ENCODE measurements at regions not wholly inside any gene's neighbourhood (a gene's known extent, or its start where the extent isn't known, plus 50 kb on each side); places are given as distances from the start of the nearest gene placed in this dataset.

- TF ChIP-seq, protein P1, sequence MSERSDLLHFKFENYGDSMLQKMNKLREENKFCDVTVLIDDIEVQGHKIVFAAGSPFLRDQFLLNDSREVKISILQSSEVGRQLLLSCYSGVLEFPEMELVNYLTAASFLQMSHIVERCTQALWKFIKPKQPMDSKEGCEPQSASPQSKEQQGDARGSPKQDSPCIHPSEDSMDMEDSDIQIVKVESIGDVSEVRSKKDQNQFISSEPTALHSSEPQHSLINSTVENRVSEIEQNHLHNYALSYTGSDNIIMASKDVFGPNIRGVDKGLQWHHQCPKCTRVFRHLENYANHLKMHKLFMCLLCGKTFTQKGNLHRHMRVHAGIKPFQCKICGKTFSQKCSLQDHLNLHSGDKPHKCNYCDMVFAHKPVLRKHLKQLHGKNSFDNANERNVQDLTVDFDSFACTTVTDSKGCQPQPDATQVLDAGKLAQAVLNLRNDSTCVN (tag by site-specific recombination; optimal IDR thresholded peaks at IDR 0.05) = no peak
- TF ChIP-seq SP2 (tag by site-specific recombination; IDR thresholded peaks at IDR 0.05) (no peak), ZNF223 (tag by site-specific recombination; IDR thresholded peaks at IDR 0.05) (no peak)
- TF ChIP-seq, protein P2, sequence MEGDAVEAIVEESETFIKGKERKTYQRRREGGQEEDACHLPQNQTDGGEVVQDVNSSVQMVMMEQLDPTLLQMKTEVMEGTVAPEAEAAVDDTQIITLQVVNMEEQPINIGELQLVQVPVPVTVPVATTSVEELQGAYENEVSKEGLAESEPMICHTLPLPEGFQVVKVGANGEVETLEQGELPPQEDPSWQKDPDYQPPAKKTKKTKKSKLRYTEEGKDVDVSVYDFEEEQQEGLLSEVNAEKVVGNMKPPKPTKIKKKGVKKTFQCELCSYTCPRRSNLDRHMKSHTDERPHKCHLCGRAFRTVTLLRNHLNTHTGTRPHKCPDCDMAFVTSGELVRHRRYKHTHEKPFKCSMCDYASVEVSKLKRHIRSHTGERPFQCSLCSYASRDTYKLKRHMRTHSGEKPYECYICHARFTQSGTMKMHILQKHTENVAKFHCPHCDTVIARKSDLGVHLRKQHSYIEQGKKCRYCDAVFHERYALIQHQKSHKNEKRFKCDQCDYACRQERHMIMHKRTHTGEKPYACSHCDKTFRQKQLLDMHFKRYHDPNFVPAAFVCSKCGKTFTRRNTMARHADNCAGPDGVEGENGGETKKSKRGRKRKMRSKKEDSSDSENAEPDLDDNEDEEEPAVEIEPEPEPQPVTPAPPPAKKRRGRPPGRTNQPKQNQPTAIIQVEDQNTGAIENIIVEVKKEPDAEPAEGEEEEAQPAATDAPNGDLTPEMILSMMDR (tag by site-specific recombination; IDR thresholded peaks at IDR 0.05) = no peak
Measured at GRCh38 chr14:37948266-37948665, 259.4 kb upstream of the SSTR1 start.
